ENCODE measurements at regions not wholly inside any gene's neighbourhood (a gene's known extent, or its start where the extent isn't known, plus 50 kb on each side); places are given as distances from the start of the nearest gene placed in this dataset.

DNA sequence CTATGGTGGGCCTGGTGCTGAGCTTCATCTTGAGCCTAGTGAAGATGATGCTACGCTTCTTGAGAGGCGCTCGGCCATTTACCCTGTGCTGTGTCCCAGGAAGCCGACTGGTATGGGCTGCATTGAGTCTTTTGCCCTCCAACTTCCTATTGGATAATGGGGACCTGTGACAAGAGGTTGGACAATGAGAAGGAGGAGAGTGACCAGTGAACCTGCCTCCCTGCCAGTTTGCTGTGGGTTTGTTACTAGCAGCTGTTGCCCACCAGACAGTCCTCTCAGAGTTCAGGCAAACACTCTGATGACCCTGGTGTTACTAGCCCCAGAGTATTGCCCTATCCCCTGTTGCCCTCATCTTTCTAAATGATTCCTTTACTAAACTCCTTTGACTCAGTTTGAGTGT lies 99.6 kb upstream of the PFN2 start:
- ChIA-PET CTCF (no interaction called here), POLR2A (no interaction called here)
- Mint-ChIP-seq H3K9me3 (no peaks in the 10 kb centered on the region), H3K27me3 (ENCODE audit: low read depth) (peaks cover 5% of the 10 kb centered on the region; the same call in 1 of the 2 replicates), H3K4me1 (peaks cover 11% of the 10 kb centered on the region), H3K4me3 (no peak overlapping the region), H3K27ac (no peak overlapping the region), H3K36me3 (no peaks in the 10 kb centered on the region)
- DNase-seq (ENCODE audit: low spot score) (no peak), ATAC-seq (no peak)
- TF ChIP-seq NFYB (CRISPR knock-in tag; conservative IDR thresholded peaks at IDR 0.05; ENCODE audit: low read depth) (no peak), GABPB1 (CRISPR knock-in tag; IDR thresholded peaks at IDR 0.05) (no peak), CREB1 (CRISPR knock-in tag; IDR thresholded peaks at IDR 0.05) (no peak), ZNF317 (CRISPR knock-in tag; IDR thresholded peaks at IDR 0.05; ENCODE audit: borderline replicate concordance, low read depth) (no peak), ETV6 (CRISPR knock-in tag; IDR thresholded peaks at IDR 0.05) (no peak), ZNF232 (CRISPR knock-in tag; IDR thresholded peaks at IDR 0.05) (no peak), PRRX2 (CRISPR knock-in tag; IDR thresholded peaks at IDR 0.05) (no peak), NR1H2 (CRISPR knock-in tag; IDR thresholded peaks at IDR 0.05) (no peak), FOXK1 (CRISPR knock-in tag; IDR thresholded peaks at IDR 0.05) (no peak), SMAD4 (CRISPR knock-in tag; IDR thresholded peaks at IDR 0.05) (no peak), NR3C1 (CRISPR knock-in tag; conservative IDR thresholded peaks at IDR 0.05; ENCODE audit: low read depth) (no peak), TEAD1 (CRISPR knock-in tag; IDR thresholded peaks at IDR 0.05) (no peak), ZNF219 (CRISPR knock-in tag; IDR thresholded peaks at IDR 0.05; ENCODE audit: borderline replicate concordance) (no peak)
- TF ChIP-seq, protein P1, sequence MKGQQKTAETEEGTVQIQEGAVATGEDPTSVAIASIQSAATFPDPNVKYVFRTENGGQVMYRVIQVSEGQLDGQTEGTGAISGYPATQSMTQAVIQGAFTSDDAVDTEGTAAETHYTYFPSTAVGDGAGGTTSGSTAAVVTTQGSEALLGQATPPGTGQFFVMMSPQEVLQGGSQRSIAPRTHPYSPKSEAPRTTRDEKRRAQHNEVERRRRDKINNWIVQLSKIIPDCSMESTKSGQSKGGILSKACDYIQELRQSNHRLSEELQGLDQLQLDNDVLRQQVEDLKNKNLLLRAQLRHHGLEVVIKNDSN (CRISPR knock-in tag; IDR thresholded peaks at IDR 0.05), result no peak
- TF ChIP-seq, protein P2, sequence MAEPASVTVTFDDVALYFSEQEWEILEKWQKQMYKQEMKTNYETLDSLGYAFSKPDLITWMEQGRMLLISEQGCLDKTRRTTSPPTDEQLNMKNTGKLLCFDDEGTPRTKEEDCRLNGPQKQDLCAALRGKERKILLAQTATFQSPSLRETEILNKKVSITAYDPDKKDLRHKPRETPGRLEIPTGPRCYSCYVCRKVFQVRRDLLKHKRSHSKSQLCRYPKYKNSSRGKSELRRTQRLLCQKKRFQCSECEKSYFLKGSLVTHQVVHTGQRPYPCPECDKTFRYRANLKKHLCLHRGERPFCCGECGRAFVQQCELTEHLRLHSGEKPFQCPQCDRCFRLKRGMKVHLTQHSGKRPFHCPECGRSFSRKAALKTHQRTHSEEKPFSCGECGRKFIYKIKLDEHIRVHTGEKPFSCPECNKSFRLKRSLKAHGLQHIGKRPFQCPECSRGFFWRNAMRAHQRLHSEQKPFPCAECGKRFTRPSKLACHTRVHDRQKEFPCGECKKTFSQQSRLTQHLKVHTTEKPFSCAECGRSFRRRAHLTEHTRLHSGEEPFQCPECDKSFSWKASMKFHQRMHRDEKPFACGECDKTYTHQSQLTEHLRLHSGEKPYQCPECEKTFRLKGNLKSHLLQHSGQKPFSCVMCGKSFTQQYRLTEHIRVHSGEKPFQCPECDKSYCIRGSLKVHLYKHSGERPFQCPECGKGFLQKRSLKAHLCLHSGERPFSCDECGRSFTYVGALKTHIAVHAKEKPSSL (CRISPR knock-in tag; conservative IDR thresholded peaks at IDR 0.05), result no peak
- TF ChIP-seq, protein P3, sequence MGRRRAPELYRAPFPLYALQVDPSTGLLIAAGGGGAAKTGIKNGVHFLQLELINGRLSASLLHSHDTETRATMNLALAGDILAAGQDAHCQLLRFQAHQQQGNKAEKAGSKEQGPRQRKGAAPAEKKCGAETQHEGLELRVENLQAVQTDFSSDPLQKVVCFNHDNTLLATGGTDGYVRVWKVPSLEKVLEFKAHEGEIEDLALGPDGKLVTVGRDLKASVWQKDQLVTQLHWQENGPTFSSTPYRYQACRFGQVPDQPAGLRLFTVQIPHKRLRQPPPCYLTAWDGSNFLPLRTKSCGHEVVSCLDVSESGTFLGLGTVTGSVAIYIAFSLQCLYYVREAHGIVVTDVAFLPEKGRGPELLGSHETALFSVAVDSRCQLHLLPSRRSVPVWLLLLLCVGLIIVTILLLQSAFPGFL (CRISPR knock-in tag; IDR thresholded peaks at IDR 0.05; ENCODE audit: borderline replicate concordance), result no peak
- TF ChIP-seq, protein P4, sequence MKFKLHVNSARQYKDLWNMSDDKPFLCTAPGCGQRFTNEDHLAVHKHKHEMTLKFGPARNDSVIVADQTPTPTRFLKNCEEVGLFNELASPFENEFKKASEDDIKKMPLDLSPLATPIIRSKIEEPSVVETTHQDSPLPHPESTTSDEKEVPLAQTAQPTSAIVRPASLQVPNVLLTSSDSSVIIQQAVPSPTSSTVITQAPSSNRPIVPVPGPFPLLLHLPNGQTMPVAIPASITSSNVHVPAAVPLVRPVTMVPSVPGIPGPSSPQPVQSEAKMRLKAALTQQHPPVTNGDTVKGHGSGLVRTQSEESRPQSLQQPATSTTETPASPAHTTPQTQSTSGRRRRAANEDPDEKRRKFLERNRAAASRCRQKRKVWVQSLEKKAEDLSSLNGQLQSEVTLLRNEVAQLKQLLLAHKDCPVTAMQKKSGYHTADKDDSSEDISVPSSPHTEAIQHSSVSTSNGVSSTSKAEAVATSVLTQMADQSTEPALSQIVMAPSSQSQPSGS (CRISPR knock-in tag; IDR thresholded peaks at IDR 0.05; ENCODE audit: borderline replicate concordance, low read depth), result no peak
- TF ChIP-seq, protein P5, sequence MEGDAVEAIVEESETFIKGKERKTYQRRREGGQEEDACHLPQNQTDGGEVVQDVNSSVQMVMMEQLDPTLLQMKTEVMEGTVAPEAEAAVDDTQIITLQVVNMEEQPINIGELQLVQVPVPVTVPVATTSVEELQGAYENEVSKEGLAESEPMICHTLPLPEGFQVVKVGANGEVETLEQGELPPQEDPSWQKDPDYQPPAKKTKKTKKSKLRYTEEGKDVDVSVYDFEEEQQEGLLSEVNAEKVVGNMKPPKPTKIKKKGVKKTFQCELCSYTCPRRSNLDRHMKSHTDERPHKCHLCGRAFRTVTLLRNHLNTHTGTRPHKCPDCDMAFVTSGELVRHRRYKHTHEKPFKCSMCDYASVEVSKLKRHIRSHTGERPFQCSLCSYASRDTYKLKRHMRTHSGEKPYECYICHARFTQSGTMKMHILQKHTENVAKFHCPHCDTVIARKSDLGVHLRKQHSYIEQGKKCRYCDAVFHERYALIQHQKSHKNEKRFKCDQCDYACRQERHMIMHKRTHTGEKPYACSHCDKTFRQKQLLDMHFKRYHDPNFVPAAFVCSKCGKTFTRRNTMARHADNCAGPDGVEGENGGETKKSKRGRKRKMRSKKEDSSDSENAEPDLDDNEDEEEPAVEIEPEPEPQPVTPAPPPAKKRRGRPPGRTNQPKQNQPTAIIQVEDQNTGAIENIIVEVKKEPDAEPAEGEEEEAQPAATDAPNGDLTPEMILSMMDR (IDR thresholded peaks at IDR 0.05), result no peak

DNA sequence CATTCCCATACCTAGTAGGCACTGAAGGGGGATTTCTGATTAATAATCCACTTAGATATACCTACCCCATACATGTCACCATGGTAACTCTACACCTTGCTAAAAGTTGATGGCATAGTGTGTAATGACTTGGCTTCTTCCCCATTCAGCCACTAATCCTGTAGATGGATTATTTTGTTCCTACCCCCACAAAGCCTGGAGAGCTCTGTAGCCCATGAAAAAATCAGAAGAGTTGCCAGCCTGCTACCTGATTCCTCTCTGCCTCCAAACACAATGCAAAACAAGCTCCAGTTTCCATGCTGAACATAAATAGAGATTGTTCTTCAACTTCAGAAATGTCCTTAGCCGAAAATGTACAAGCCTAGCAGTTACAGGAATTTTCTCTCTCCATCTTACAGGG lies 98.9 kb upstream of the PFN2 start:
- Mint-ChIP-seq H3K27ac (no peak overlapping the region), H3K4me3 (no peak overlapping the region), H3K9me3 (no peaks in the 10 kb centered on the region), H3K27me3 (ENCODE audit: low read depth) (peaks cover 5% of the 10 kb centered on the region; the same call in 1 of the 2 replicates), H3K4me1 (peaks cover 11% of the 10 kb centered on the region), H3K36me3 (no peaks in the 10 kb centered on the region)
- POLR2A ChIA-PET, result no interaction called here
- TF ChIP-seq, protein P6, sequence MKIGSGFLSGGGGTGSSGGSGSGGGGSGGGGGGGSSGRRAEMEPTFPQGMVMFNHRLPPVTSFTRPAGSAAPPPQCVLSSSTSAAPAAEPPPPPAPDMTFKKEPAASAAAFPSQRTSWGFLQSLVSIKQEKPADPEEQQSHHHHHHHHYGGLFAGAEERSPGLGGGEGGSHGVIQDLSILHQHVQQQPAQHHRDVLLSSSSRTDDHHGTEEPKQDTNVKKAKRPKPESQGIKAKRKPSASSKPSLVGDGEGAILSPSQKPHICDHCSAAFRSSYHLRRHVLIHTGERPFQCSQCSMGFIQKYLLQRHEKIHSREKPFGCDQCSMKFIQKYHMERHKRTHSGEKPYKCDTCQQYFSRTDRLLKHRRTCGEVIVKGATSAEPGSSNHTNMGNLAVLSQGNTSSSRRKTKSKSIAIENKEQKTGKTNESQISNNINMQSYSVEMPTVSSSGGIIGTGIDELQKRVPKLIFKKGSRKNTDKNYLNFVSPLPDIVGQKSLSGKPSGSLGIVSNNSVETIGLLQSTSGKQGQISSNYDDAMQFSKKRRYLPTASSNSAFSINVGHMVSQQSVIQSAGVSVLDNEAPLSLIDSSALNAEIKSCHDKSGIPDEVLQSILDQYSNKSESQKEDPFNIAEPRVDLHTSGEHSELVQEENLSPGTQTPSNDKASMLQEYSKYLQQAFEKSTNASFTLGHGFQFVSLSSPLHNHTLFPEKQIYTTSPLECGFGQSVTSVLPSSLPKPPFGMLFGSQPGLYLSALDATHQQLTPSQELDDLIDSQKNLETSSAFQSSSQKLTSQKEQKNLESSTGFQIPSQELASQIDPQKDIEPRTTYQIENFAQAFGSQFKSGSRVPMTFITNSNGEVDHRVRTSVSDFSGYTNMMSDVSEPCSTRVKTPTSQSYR (CRISPR knock-in tag; IDR thresholded peaks at IDR 0.05), result no peak
- TF ChIP-seq NR1H2 (CRISPR knock-in tag; IDR thresholded peaks at IDR 0.05), result no peak
- no peak for DNase-seq (ENCODE audit: low spot score)
- ATAC-seq, result no peak
- CTCF ChIA-PET, result no interaction called here
